GM13977 (cell line): ENCODE measurements at regions not wholly inside any gene's neighbourhood (a gene's known extent, or its start where the extent isn't known, plus 50 kb on each side); places are given as distances from the start of the nearest gene placed in this dataset.

Experiments
- DNase-seq: peaks from one replicate; pipeline ENCODE4 v3.0.0; 2012; ENCODE audit warnings: low spot score
- CTCF ChIP-seq: IDR thresholded peaks from 2 replicates; pipeline ENCODE4 v1.5.1; 2012; ENCODE audit warnings: mild to moderate bottlenecking, control low read depth; ENCODE audit not compliant: insufficient read depth; ENCODE audit errors: extremely low read depth, missing control alignments
- in situ Hi-C: fragments of 300-500 bp; cut with MboI; formaldehyde crosslinking; loops from one replicate; pipeline ENCODE4 v1.12.0; 2022; ENCODE audit warnings: low sequenced_read_pairs, low pct_unique_long_range_greater_than_20kb, mixed read lengths, inconsistent platforms; ENCODE audit not compliant: unreplicated experiment

- in situ Hi-C loops, result no loop called here
- DNase-seq, result no peak
- no peak for TF ChIP-seq CTCF
Measured at GRCh38 chr3:31027191-31027761, 132.8 kb upstream of the GADL1 start.

- in situ Hi-C loops, result no loop called here
- TF ChIP-seq CTCF, result no peak
- no peak for DNase-seq
Measured at GRCh38 chr3:31027914-31028313, 133.5 kb upstream of the GADL1 start.

DNA sequence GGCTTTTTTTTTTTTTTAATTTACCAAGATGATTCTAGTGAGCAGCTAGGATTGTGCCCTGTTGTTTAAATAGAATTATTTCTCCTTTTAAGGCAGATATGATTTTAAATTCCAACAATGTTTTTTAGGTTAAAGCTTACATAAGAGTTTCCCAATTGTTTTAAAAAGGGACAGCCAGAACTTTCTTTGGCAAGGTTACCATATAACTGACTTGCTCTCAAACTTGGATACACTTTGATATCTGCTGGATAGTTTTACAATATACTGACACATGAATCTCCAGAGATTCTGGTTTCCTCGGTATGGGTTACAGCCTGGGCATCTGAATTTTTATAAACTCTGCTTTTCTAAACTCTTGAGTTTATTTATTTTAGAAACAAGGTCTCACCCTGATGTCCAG is 134.3 kb upstream of the GADL1 start:
- TF ChIP-seq CTCF, result no peak
- in situ Hi-C loops, result no loop called here
- DNase-seq, result no peak

DNA sequence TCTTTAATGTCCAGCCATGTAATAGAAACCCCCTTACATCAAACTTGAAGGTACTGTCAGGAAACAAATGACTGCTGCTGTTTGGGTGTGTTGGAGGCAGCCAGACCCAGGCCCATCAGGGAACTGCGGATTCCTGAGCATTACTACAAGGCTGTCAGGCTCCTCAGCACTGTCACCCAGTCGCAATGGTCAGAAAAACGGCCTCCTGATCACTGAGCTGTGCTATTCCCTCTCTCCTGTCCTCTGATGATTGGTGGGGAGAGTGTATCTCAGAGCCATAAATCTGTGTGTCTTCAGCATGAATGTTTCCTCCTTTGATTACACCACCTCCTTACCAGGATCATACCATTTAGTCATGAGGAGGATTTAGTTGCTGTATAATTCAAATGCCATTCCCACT is 135.2 kb upstream of the GADL1 start:
- in situ Hi-C loops, result no loop called here
- no peak for TF ChIP-seq CTCF
- DNase-seq, result no peak

DNA sequence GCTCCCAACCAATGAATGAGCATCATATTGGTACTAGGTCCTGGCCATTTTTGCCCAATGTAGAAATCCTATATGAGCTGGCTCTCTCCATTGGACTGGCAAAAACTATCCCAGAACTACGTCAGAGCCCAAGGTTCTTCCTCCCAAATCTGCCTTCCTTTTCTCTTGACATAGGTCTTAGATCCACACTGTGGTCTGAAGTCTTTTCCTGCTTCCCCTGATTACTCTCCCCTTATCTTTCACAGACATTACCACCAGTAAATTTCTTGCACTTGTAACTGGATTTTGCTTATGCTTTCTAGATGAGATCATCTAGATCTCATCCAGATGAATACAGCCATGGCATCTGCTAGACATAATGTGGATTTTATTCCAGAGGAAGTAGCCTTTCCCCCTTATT is 141.2 kb upstream of the GADL1 start:
- in situ Hi-C loops, result no loop called here
- DNase-seq, result no peak

DNA sequence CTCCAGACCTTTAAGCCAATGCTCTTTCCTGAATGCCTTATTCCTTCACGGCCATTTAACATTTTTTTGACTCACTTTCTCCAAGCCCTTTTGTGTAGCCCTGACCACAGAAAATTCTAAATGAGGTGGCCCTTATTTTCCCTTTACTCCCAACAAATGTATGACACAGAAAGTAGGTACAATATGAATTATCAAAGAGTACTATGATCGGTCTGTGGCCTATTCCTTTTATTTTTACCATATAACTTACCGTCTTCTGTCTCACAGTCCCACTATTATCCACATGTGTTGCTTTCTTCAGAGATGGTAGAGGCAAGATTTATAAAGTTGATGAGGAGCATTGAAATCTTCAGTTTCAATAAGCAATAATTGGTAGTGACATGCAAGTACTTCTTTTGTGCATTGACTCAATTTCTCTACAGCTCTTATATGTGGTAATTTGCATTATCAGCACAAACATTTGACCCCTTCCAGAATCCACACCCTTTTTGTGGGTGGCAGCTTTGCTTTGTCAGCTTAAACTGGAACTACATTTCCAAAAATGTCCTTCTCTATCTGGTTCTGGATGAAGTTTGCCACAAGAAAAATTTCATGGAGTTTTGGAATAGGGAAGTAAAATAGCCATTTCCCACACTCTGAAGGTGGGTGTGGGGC is 143.8 kb upstream of the GADL1 start:
- DNase-seq, result no peak
- in situ Hi-C loops, result no loop called here
- TF ChIP-seq CTCF, result no peak

More for the DNA sequence above, 141.2 kb upstream of the GADL1 start:
- no peak for TF ChIP-seq CTCF
